DOHH2 (cell line): ENCODE measurements at regions not wholly inside any gene's neighbourhood (a gene's known extent, or its start where the extent isn't known, plus 50 kb on each side); places are given as distances from the start of the nearest gene placed in this dataset.

Source experiments
- H3F3A ChIP-seq: fragments of 200-600 bp; sonication (generic), shearing (Covaris generic); 2 replicates; pipeline ENCODE4 v1.6.0; 2016; ENCODE audit warnings: antibody characterized with exemption, mild to moderate bottlenecking; ENCODE audit not compliant: control insufficient read depth, insufficient read depth
- H3K27ac ChIP-seq: fragments of 200-600 bp; sonication (generic); 2 replicates; pipeline ENCODE4 v1.5.1; 2014; ENCODE audit warnings: low read depth, mild to moderate bottlenecking, low read length, moderate library complexity
- H3K27me3 ChIP-seq: fragments of 200-600 bp; sonication (generic); 2 replicates; pipeline ENCODE4 v1.6.1; 2014; ENCODE audit warnings: mild to moderate bottlenecking, low read length, mixed read lengths; ENCODE audit not compliant: control insufficient read depth
- H3K36me3 ChIP-seq: fragments of 200-600 bp; sonication (generic); 2 replicates; pipeline ENCODE4 v1.6.1; 2014; ENCODE audit warnings: mild to moderate bottlenecking, low read length, moderate library complexity, mixed read lengths; ENCODE audit not compliant: control insufficient read depth
- H3K4me1 ChIP-seq: fragments of 200-600 bp; sonication (generic); 2 replicates; pipeline ENCODE4 v1.6.1; 2014; ENCODE audit warnings: mild to moderate bottlenecking, low read length, mixed read lengths; ENCODE audit not compliant: control insufficient read depth
- H3K4me2 ChIP-seq: fragments of 200-600 bp; sonication (generic); 2 replicates; pipeline ENCODE4 v1.6.0; 2014; ENCODE audit warnings: mild to moderate bottlenecking, low read length, moderate library complexity
- H3K4me3 ChIP-seq: fragments of 200-600 bp; sonication (generic); 2 replicates; pipeline ENCODE4 v1.5.1; 2014; ENCODE audit warnings: mild to moderate bottlenecking, low read length, mixed read lengths
- H3K79me2 ChIP-seq: fragments of 200-600 bp; sonication (generic); 2 replicates; pipeline ENCODE4 v1.6.1; 2014; ENCODE audit warnings: mild to moderate bottlenecking, low read length, mixed read lengths; ENCODE audit not compliant: control insufficient read depth
- H3K9me2 ChIP-seq: fragments of 200-600 bp; sonication (generic); replicated peaks from 2 replicates; pipeline ENCODE4 v1.6.1; 2014; ENCODE audit warnings: mild to moderate bottlenecking, low read length, mixed read lengths; ENCODE audit not compliant: control insufficient read depth
- H3K9me3 ChIP-seq: fragments of 200-600 bp; sonication (generic); 2 replicates; pipeline ENCODE4 v1.6.1; 2014; ENCODE audit warnings: antibody characterized with exemption, low read length, mixed read lengths; ENCODE audit not compliant: control insufficient read depth, insufficient read depth
- H4K20me1 ChIP-seq: fragments of 200-600 bp; sonication (generic); 2 replicates; pipeline ENCODE4 v1.6.0; 2014; ENCODE audit warnings: low read depth, mild to moderate bottlenecking, antibody characterized with exemption, low read length, moderate library complexity; ENCODE audit not compliant: control insufficient read depth, insufficient read depth
- CTCF ChIP-seq: fragments of 200-600 bp; sonication (generic); IDR thresholded peaks from one replicate; pipeline ENCODE4 v1.5.1; 2014; ENCODE audit warnings: antibody characterized with exemption, mild to moderate bottlenecking, low read depth, low read length; ENCODE audit not compliant: poor library complexity, severe bottlenecking
- EZH2phosphoT487 ChIP-seq: fragments of 200-600 bp; sonication (generic); IDR thresholded peaks from 2 replicates; pipeline ENCODE4 v1.6.1; 2017; ENCODE audit warnings: borderline replicate concordance, mild to moderate bottlenecking, antibody characterized with exemption, low read length, moderate library complexity, mixed read lengths

- Histone ChIP-seq H3K27ac (no peak overlapping the region), H3F3A (no peaks in the 10 kb centered on the region), H3K4me2 (no peak overlapping the region), H3K36me3 (no peaks in the 10 kb centered on the region), H3K27me3 (no peaks in the 10 kb centered on the region), H3K9me3 (no peaks in the 10 kb centered on the region), H3K4me3 (no peak overlapping the region), H3K9me2 (no peaks in the 10 kb centered on the region), H3K4me1 (no peaks in the 10 kb centered on the region), H3K79me2 (no peaks in the 10 kb centered on the region), H4K20me1 (no peaks in the 10 kb centered on the region)
- TF ChIP-seq EZH2phosphoT487 = no peak
- no peak for TF ChIP-seq CTCF
Measured at GRCh38 chr6:165820934-165821333, 157.9 kb upstream of the PDE10A start.

- H3K9me2 ChIP-seq = no peaks in the 10 kb centered on the region
- no peak overlapping the region for H3K4me2 ChIP-seq
- H3K4me3 ChIP-seq = no peak overlapping the region
- TF ChIP-seq EZH2phosphoT487 (no peak), CTCF (no peak)
- H3F3A ChIP-seq = no peaks in the 10 kb centered on the region
- no peaks in the 10 kb centered on the region for H4K20me1 ChIP-seq
- H3K79me2 ChIP-seq = no peaks in the 10 kb centered on the region
- H3K4me1 ChIP-seq = no peaks in the 10 kb centered on the region
- no peaks in the 10 kb centered on the region for H3K36me3 ChIP-seq
- H3K27ac ChIP-seq = no peak overlapping the region
- no peaks in the 10 kb centered on the region for H3K27me3 ChIP-seq
- no peaks in the 10 kb centered on the region for H3K9me3 ChIP-seq
Measured at GRCh38 chr6:165820407-165820806, 157.4 kb upstream of the PDE10A start.

GRCh38 chr6:165819394-165819793, 156.4 kb upstream of the PDE10A start:
- H3K27me3 ChIP-seq = no peaks in the 10 kb centered on the region
- no peaks in the 10 kb centered on the region for H4K20me1 ChIP-seq
- no peak overlapping the region for H3K27ac ChIP-seq
- H3K9me3 ChIP-seq = no peaks in the 10 kb centered on the region
- no peaks in the 10 kb centered on the region for H3K79me2 ChIP-seq
- H3K9me2 ChIP-seq = no peaks in the 10 kb centered on the region
- no peaks in the 10 kb centered on the region for H3F3A ChIP-seq
- TF ChIP-seq CTCF = no peak
- no peak for TF ChIP-seq EZH2phosphoT487
- no peak overlapping the region for H3K4me3 ChIP-seq
- H3K4me2 ChIP-seq = no peak overlapping the region
- no peaks in the 10 kb centered on the region for H3K36me3 ChIP-seq
- H3K4me1 ChIP-seq = no peaks in the 10 kb centered on the region

- no peaks in the 10 kb centered on the region for H3F3A ChIP-seq
- H3K27ac ChIP-seq = no peak overlapping the region
- no peaks in the 10 kb centered on the region for H3K4me1 ChIP-seq
- TF ChIP-seq EZH2phosphoT487 (no peak), CTCF (no peak)
- no peaks in the 10 kb centered on the region for H3K9me2 ChIP-seq
- H3K9me3 ChIP-seq = no peaks in the 10 kb centered on the region
- no peak overlapping the region for H3K4me2 ChIP-seq
- no peak overlapping the region for H3K4me3 ChIP-seq
- H3K27me3 ChIP-seq = no peaks in the 10 kb centered on the region
- H4K20me1 ChIP-seq = no peaks in the 10 kb centered on the region
- no peaks in the 10 kb centered on the region for H3K79me2 ChIP-seq
- no peaks in the 10 kb centered on the region for H3K36me3 ChIP-seq
Measured at GRCh38 chr6:165818200-165818599, 155.2 kb upstream of the PDE10A start.
